ENCODE measurements at regions not wholly inside any gene's neighbourhood (a gene's known extent, or its start where the extent isn't known, plus 50 kb on each side); places are given as distances from the start of the nearest gene placed in this dataset.

GRCh38 chr16:14339694-14340093 lies 268.6 kb downstream of the MRTFB start:
- TF ChIP-seq CTCF (IDR thresholded peaks at IDR 0.05) (no peak), POLR2A (IDR thresholded peaks at IDR 0.05) (no peak), POLR2AphosphoS5 (IDR thresholded peaks at IDR 0.05) (no peak), EP300 (IDR thresholded peaks at IDR 0.05) (no peak)

Measured in suprapubic skin (tissue), 4 donors.